HG03521 (cell line): ENCODE measurements at regions not wholly inside any gene's neighbourhood (a gene's known extent, or its start where the extent isn't known, plus 50 kb on each side); places are given as distances from the start of the nearest gene placed in this dataset.

ENCODE experiments used
- ATAC-seq: cut with Tn5 transposase; IDR thresholded peaks from one replicate; pipeline ENCODE4 v1.9.1; 2021; ENCODE audit warnings: mild to moderate bottlenecking, moderate library complexity; ENCODE audit not compliant: unreplicated experiment

DNA sequence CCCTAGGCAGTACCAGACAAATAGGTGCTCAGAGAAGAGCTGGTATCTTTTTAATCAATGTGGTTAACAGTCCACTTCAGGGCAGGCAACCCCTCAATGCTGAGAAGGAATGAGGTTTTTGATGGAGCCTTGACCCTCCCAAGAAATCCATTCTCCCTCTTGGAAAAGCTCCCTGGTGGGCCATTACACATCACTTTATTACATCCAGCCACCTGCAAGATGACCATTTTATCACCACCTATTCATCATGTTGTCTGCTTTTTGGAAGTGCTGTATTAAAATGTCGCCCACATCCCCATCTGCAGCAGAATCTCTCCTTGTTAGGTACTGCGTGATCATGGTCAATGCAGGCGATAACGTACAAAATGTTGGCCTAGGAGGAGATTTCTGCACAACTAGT lies 614.7 kb upstream of the TMEM132C start:
- ATAC-seq: no peak

DNA sequence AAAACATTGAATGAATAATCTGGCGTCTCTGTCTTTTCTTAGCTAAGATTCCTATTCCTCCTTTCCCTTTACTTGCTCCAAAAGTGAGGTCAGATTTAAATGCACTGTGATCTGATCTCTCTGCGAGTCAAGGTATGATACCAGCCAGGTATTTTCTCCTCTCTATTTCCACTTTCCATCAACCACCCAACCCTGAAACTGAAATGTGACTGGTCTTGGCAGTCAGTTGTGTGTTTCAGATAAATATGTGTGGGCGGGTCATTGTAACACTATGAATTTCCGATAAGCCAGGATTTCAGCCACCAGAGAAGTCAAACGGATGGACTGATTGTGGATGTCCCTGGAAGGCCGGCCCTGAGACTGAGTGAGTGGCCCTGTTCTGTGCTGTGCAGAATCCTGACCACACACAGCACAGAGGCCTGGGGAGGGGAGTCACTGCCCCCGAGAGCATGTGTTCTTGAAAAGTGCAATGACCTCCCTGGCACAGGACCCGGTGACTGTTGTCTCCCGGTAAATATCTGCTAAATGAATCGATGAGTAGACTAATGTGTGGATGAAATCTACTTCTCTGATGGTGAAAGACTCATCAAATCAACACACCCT lies 612.5 kb upstream of the TMEM132C start:
- ATAC-seq: no peak

DNA sequence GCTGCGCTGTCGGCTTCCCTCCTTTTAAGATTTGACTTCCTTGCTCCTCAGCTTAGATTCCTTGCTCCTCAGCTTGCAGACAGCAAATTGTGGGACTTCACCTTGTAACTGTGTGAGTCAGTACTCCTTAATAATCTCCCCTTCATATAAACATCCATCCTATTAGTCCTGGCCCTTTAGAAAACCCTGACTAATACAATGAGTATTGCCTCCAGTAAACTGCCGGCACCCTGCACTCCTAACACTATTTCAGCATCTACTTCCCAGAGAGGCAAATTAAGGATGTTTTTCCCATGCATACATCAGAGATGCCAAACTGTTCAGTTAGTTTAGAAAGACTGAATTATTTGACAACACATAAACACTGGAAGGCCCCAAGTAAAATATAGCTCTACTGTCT lies 611.3 kb upstream of the TMEM132C start:
- ATAC-seq: no peak

DNA sequence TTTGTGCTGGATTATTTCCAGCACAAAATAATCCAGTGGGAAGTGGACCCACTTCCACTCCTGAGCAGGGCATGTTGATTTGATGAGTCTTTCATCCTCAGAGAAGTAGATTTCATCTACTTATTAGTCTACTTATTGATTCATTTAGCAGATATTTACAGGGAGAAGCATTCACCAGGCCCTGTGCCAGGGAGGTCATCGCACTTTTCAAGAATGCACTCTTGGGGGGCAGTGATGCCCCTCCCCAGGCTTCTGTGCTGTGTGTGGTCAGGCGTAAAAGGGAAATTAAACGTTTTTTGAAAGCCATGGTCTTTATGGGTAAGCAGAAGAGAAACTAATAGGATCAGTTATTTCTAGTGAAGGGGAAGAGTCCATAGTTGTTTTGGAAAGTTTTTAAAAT lies 610.7 kb upstream of the TMEM132C start:
- no peak for ATAC-seq

DNA sequence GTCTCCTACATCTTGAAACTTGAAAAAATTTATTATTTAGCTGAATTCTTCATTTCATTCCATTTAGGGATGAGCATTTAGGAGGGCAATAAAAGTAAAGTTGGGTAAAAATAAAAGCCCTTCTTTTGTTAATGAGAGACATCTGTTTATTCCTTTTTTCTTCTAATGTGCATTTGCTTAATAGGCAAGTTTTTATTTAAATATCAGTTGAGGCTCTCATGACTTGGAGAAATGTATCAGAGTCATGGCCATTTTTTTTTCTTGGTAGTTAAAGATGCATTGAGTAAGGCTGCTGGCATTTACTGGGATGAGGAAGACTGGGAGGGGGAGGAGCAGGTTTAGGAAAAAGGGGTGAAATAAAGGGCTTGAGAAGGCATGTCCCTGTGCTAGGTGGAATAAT lies 609.9 kb upstream of the TMEM132C start:
- ATAC-seq: no peak

DNA sequence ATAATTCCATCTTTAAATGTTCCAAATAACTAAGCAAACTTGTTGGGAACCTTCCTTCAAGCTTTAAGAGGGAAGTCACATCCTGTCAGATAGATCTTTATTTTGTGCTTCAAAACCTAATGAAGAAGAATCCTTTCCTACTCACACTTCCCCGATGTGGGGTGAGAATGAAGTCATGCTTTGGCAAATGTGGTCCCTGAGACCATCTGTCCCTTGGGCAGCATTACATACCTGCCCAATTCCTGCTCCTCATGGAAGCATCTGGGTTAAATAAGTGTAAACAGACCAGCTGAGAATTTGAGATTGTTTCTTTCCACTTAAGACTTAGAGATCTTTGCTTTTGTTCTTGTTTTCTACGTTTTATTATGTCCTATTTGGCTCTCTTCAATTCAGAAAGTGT lies 606.0 kb upstream of the TMEM132C start:
- no peak for ATAC-seq

DNA sequence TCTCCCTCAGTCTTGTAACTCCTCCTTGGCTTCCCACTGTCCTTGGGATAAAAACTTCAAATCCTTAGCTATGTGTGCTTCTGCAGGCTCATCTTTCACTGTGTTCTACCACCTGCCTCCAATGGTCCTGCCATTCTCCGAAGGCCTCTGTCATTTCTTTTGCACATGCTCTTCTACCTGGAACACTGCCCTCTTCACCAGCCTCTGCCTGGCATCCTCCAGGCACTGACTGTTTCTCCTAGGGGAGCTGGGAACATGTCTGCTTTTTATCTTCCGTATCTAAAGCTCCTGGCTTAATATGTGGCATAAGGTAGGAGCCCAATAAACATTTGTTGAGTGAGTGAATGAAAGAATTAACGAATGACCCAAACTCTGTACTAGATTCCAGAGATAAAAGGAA lies 603.3 kb upstream of the TMEM132C start:
- no peak for ATAC-seq

DNA sequence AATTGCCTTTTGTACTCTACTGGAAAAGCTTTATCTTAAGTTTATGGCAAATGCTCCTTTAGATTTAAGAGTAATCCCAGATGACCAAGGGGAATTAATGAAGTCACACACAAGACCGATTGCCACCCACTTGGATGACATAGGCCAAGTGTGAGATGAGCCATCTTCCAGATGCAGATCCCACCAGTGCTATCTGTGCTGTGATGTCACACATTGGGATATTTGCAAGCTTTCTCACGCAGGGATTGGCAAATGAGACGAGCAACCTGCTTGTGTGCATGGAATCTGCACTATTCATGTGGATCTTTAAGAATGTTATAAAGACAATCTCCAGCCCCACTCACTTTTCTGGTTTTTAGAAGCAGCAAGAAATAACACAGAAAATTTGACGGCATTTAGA lies 602.1 kb upstream of the TMEM132C start:
- no peak for ATAC-seq

DNA sequence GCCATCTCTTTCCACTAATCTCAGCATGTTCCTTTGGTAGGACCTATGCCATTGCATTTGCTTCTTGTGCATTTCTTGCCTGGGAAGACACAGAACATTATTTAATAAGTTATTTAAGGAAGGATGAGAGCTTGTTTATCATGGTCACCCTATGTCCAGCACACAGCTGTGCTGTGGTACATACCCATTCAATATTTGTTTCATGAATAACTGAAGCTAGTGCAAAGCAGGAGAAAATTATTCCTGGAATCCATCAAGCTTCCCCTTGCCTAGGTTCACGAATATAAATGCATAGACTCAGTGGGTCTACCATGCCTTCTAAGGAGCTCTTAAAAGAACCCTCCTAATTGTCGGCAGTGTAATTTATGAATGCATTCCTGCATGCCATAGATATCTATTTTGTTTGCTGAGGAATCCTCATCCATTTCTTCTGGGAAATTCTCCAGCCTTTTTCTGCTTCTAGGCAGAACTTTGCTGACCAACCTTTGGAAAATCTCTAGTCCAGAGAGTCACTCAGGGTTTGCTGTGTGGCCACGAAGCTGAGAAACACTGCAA lies 599.8 kb upstream of the TMEM132C start:
- no peak for ATAC-seq

DNA sequence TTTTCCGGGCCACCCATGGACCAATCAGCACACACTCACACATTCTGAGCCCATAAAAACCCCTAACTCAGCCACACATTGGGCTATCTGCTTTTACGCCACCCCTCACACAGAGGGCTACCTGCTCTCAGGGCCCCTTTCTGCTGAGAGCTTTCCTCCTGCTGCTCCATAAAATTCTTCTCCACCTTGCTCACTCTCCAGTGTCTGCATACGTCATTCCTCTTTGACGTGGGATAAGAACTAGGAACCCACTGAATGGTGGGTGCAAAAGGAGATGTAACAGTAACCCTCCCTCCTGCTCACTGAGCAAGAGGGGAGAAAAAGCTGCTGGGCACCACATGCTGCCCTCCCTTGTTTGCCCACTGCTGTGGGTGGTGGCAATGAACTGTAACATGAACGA lies 596.7 kb upstream of the TMEM132C start:
- no peak for ATAC-seq

DNA sequence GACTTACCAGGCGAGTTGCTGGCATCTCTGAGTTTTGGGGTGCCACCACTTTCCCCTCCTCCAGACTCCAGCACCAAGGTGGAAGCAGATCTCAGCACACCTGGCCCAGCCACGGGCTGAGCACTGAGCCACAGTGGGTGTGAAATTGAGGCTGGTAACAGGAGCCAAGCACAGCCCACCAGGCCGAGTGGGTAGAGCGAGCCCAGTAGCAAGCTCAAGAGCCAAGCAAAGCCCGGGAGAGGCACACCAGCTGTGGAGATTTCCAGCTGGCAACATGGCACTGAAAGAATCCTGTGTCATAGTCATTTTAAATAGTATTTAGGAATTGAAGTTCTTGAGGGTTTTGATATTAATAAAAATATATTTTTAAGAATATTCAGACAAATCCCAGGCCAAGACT lies 596.2 kb upstream of the TMEM132C start:
- ATAC-seq: no peak

DNA sequence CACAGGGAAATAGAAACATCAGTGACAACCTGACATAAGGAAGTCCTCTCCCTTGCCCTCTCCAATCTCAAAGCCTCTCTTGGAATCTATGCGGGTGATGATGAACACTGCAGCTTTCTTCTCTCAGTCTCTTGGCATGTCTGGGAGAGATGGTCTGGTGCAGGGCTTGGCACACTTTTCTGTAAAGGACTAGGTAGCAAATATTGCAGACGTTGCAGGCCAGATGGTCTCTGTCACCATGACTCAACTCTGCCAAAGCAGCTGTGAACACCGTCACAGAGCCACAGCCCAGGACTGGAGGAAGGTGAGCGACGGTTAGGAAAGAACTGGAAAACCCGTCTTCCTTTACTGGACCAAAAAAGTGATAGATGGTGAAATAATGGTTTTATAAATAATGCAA lies 591.0 kb upstream of the TMEM132C start:
- ATAC-seq: no peak

DNA sequence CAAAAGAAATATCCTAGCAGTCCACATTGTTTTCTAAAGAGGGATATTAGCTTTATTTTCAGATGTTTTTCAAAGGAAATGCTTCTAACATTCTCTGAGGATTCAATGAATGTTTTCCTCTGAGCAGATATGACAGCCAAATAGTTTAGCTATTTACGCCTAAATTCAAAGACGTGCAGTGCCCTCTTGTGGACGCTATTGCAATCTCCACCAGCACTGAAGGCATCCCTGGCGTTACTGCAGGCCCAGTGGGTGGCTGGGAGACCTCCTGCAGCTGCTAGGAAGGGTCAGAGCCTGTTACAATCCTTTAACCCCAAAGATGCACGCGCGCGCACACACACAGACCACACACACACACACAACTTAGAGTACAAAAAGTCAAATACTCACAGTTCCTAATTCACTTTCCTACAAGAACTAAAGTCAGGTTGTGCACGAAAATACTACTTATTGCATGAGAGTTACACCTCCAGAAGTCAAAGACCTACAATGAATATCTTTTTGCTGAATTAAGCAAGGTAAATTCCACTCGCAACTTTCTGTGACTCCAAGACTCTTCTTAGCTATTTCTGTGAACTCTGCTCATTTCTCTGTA lies 589.3 kb upstream of the TMEM132C start:
- peak; percentile 51 for ATAC-seq

DNA sequence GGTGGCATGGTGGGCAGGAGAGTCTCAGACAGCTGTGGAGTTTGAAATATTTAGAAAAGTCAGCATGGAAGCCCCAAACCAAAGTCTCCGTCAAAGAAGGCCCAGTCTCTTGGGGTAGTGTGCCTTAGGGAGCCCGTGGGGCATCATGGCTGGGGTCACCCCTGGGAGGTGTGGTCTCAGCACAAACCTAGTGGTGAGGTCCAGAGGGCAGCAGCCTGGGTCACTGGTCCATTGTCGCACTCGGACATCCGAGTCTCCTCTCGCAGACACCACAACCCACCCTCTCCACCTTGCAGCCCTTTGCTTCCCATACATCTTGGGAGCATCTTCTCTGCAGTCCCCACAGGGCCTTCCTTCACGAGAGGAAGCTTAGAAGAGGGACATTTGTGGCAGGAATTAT lies 588.0 kb upstream of the TMEM132C start:
- no peak for ATAC-seq

DNA sequence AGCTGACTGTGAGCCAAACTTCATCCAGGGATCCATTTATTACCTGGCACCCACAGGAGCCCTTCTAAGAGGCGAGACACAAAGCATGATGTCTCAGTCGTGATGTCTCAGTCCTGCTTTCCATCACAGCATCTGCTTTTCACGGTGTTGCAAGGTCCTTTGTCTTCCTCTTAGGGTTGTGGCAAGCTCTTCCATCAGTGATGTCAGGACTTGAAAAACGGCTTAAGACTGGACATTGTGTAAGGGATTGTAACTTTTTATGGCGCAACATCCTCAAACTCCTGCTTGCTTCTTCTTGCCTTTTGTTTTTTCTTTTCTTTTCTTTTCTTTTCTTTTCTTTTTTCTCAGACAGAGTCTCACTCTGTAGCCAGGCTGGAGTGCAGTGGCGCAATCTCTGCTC lies 586.5 kb upstream of the TMEM132C start:
- no peak for ATAC-seq

DNA sequence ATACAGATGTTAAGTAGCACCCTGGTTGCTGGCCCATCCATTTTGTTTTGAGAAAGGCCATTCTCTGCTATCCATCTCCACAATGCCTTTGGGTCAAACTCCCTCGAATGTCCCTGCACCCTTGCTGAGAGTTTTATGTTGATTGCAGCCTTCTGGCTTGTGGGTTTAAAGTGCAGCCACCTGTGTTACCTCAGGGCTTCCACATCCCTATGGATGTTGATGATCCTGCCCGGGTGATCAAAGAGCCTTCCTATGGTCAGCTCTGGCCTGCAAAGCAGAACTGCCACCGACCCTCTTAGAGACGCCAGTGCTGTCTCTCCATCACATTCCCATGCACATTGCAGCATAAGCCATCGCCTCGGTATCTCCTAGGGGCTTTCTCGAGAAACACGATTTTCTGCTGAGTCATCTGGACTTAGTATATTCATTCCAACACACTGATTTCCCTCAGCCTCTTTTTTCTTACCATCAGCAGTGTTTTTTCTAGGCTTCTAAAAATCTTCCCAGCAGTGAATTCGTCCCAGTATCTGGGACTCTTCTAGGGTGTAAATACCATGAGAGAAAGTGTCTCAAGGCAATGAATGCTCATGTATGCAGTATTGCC lies 585.7 kb upstream of the TMEM132C start:
- ATAC-seq: no peak

DNA sequence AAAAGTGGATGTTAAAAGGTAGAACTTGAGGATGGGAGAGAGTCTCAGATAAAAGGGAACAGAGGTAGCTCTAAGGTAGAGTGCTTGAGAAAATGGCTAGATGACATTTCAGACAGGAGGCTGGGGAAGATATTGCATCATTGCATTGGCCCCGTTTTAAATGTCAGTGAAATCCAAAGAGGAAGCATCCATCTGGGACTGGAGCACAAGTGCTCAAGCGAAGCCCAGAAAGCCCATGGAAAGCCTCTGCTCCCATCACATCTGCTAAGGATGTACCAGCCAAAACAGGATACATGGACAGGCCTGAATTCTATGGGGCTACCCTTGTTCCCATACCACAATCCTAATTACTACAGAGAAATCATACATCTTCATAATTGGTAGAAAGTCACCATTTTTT lies 581.5 kb upstream of the TMEM132C start:
- ATAC-seq: no peak

DNA sequence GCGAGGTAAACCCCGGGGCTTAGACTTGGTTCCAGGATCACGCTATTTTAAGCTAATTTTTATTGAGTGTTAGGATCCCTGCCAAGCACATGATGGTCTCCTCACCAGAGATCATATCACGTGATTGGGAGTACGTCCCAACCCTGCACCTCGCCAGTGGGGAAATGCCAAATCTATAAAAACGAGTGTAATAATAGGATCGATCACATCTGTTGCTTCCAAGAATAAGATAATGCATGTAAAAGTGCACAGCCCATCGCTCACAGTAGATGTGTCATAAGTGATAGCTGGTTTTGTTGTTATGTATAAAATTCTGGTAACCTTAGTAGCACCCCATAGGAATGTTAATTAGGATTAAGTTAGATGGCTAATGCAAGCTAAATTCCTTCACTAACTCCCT lies 581.0 kb upstream of the TMEM132C start:
- ATAC-seq: no peak

DNA sequence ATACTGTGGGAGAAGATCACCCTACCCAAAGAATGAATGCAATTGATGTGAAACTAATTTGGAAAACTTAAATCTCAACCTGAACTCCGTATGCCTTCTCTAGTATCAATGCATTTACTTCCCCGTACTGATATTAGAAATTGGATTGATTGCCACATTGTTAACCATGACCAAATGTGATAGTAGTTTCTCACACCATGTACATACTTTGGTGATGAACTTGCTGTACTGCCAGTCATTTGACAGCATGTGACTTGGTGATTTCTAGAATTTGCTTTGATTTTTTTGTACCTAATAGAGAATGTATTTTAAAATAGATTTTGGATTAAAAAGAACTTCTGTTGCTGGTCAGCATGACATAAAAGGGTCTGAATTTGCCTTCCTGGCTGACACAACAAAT lies 579.8 kb upstream of the TMEM132C start:
- no peak for ATAC-seq

DNA sequence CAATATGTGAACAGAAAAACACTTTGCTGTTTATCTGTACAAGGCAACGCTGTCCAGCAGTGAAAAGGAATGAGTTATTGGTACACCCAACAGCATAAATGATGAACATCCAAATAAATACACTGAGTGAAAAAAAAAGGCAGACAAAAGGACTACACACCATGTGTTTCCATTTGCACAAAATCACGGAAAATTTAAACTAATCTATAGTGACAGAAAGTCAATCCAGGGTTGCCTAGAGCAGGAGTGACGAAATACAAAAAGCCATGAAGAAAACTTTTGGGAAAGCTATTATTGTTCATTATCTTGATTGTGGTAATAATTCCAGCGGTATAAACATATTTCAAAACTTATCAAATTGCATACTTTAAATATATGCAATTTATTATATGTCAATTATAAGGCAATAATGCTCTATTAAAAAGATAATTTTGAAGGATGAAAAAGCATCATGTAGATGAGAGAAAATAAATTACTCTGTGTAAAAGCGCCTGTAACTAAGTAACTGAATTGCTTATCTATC lies 578.0 kb upstream of the TMEM132C start:
- ATAC-seq: no peak

DNA sequence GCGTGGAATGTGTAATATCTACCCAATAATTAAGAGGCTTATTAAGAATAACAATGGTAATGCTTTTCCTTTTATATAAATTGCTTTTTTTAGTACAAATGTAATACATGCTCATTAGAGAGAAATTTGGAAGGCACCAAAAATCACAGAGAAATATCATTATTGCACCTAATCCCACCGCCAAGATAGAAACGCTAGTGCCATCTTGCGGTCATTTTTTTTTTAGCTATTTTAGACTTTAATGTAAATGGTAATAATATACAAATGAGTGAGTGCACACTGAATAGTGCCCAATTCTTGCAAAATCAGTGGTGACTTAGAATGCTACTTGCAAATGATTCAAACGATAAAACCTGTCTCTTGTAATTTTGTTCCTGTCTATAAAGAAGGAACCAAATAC lies 576.8 kb upstream of the TMEM132C start:
- ATAC-seq: no peak

DNA sequence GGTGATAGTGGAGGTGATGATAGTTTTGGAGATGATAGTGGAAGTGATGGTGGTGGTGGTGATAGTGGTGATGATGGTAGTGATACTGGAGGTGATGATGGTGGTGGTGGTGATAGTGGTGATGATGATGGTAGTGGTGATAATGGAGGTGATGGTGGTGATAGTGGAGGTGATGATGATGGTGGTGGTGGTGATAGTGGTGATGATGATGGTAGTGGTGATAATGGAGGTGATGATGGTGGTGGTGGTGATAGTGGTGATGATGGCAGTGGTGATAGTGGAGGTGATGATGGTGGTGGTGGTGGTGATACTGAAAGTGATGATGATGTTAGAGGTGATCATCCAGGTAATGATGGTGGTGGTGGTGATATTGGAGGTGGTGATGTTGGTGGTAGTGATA lies 570.0 kb upstream of the TMEM132C start:
- no peak for ATAC-seq
